GM18499 (cell line): ENCODE measurements at regions not wholly inside any gene's neighbourhood (a gene's known extent, or its start where the extent isn't known, plus 50 kb on each side); places are given as distances from the start of the nearest gene placed in this dataset.

ENCODE experiments used
- ATAC-seq: cut with Tn5 transposase; IDR thresholded peaks from one replicate; pipeline ENCODE4 v1.9.1; 2021; ENCODE audit warnings: moderate number of reproducible peaks; ENCODE audit not compliant: insufficient read depth, unreplicated experiment

- ATAC-seq: no peak
These were observed 110.1 kb downstream of the DLL1 start for GRCh38 chr6:170180671-170181337.

GRCh38 chr6:170179616-170180324, 111.1 kb downstream of the DLL1 start:
- no peak for ATAC-seq

- ATAC-seq: no peak
These were observed 112.1 kb downstream of the DLL1 start for GRCh38 chr6:170178561-170179477.

- no peak for ATAC-seq
These were observed 112.9 kb downstream of the DLL1 start for GRCh38 chr6:170177772-170178560.

- no peak for ATAC-seq
These were observed 113.7 kb downstream of the DLL1 start for GRCh38 chr6:170176898-170177771.

GRCh38 chr6:170176136-170176897, 114.6 kb downstream of the DLL1 start:
- no peak for ATAC-seq

GRCh38 chr6:170175644-170176135, 115.2 kb downstream of the DLL1 start:
- no peak for ATAC-seq

- ATAC-seq: no peak
These were observed 115.9 kb downstream of the DLL1 start for GRCh38 chr6:170174771-170175643.

- ATAC-seq: no peak
These were observed 116.6 kb downstream of the DLL1 start for GRCh38 chr6:170174124-170174770.

- no peak for ATAC-seq
These were observed 117.5 kb downstream of the DLL1 start for GRCh38 chr6:170173335-170173881.

- ATAC-seq: no peak
These were observed 118.0 kb downstream of the DLL1 start for GRCh38 chr6:170172825-170173256.

GRCh38 chr6:170172392-170172791, 118.5 kb downstream of the DLL1 start:
- no peak for ATAC-seq

GRCh38 chr6:170167657-170168159, 123.2 kb downstream of the DLL1 start:
- no peak for ATAC-seq

GRCh38 chr6:170166511-170167122, 124.3 kb downstream of the DLL1 start:
- ATAC-seq: no peak

- no peak for ATAC-seq
These were observed 125.3 kb downstream of the DLL1 start for GRCh38 chr6:170165471-170166117.
